Upper lobe of right lung (tissue), 1 donor: ENCODE measurements at regions not wholly inside any gene's neighbourhood (a gene's known extent, or its start where the extent isn't known, plus 50 kb on each side); places are given as distances from the start of the nearest gene placed in this dataset.

Experiments used
- ATAC-seq: fragments of 200-7000 bp; cut with Tn5 transposase; one replicate; pipeline ENCODE4 v1.9.1; 2020; ENCODE audit warnings: mild to moderate bottlenecking, moderate library complexity
- DNase-seq: peaks from one replicate; pipeline ENCODE4 v3.0.0-alpha.2; 2020
- H3K27ac ChIP-seq: fragments of 200-600 bp; one replicate; pipeline ENCODE4 v1.8.0; 2022
- H3K27me3 ChIP-seq: fragments of 200-600 bp; one replicate; pipeline ENCODE4 v1.8.0; 2022; ENCODE audit warnings: mild to moderate bottlenecking
- H3K36me3 ChIP-seq: fragments of 200-600 bp; one replicate; pipeline ENCODE4 v1.8.0; 2022
- H3K4me1 ChIP-seq: fragments of 200-600 bp; one replicate; pipeline ENCODE4 v1.8.0; 2022
- H3K4me3 ChIP-seq: fragments of 200-600 bp; one replicate; pipeline ENCODE4 v1.8.0; 2022; ENCODE audit warnings: mild to moderate bottlenecking
- H3K9me3 ChIP-seq: fragments of 200-600 bp; one replicate; pipeline ENCODE4 v1.8.0; 2022
- intact Hi-C: fragments of 100-400 bp; cut with DNase I; formaldehyde crosslinking; loops from one replicate; pipeline ENCODE4 v1.11.0; 2022
- TF ChIP-seq, protein P1 (sequence below): fragments of 200-600 bp; IDR thresholded peaks from one replicate; pipeline ENCODE4 v1.8.0; 2022; ENCODE audit warnings: antibody characterized with exemption
- donor health status: DM: no; HTN: yes; CAD: no; lungs with severe emphysema.

DNA sequence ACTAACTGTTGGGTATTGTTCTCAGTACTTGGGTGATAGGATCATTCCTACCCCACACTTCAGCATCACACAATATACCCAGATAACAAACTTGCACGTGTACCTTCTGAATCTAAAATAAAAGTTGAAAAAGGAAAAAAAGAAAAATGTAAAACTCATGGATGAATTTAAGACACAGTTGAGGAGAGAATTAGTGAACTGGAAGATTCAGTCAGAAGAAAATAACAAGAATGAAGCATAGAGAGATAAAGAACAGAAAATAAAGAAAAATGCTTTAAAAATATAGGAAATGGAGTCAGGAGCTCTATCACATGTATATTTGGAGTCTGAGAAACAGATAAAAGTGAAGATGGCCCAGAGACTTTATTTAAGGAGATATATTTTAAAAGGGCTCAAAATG lies 90.4 kb upstream of the SALL3 start:
- no peak overlapping the region for H3K27ac ChIP-seq
- DNase-seq: no peak
- ATAC-seq: no peak
- no peaks in the 10 kb centered on the region for H3K36me3 ChIP-seq
- H3K4me3 ChIP-seq: no peak overlapping the region
- no peaks in the 10 kb centered on the region for H3K9me3 ChIP-seq
- no peaks in the 10 kb centered on the region for H3K27me3 ChIP-seq
- intact Hi-C loops: no loop called here
- TF ChIP-seq, protein P1, sequence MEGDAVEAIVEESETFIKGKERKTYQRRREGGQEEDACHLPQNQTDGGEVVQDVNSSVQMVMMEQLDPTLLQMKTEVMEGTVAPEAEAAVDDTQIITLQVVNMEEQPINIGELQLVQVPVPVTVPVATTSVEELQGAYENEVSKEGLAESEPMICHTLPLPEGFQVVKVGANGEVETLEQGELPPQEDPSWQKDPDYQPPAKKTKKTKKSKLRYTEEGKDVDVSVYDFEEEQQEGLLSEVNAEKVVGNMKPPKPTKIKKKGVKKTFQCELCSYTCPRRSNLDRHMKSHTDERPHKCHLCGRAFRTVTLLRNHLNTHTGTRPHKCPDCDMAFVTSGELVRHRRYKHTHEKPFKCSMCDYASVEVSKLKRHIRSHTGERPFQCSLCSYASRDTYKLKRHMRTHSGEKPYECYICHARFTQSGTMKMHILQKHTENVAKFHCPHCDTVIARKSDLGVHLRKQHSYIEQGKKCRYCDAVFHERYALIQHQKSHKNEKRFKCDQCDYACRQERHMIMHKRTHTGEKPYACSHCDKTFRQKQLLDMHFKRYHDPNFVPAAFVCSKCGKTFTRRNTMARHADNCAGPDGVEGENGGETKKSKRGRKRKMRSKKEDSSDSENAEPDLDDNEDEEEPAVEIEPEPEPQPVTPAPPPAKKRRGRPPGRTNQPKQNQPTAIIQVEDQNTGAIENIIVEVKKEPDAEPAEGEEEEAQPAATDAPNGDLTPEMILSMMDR: no peak
- no peaks in the 10 kb centered on the region for H3K4me1 ChIP-seq

DNA sequence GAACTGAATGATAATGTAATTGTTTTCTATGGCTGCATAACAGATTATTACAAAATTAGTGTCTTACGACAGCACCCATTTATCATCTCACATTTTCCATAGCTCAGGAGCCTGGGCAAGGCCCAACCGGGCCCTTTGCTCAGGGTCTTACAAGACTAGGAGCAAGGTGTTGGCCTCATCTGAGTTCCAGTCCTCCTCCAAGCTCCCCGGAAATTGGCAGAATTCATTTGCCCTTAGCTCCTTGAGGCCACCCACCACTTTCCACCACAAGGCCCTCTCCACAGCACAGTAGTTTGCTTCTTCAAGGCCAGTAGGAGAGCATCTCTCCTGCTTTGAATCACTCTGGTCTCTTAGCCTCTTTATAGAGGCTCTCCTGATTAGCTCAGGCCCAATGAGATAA lies 89.2 kb upstream of the SALL3 start:
- ATAC-seq (no peak), DNase-seq (no peak)
- intact Hi-C loops: no loop called here
- TF ChIP-seq, protein P1: no peak
- H3K36me3 ChIP-seq: no peaks in the 10 kb centered on the region
- no peaks in the 10 kb centered on the region for H3K27me3 ChIP-seq
- no peaks in the 10 kb centered on the region for H3K9me3 ChIP-seq
- no peaks in the 10 kb centered on the region for H3K4me1 ChIP-seq
- H3K27ac ChIP-seq: no peak overlapping the region
- no peak overlapping the region for H3K4me3 ChIP-seq

DNA sequence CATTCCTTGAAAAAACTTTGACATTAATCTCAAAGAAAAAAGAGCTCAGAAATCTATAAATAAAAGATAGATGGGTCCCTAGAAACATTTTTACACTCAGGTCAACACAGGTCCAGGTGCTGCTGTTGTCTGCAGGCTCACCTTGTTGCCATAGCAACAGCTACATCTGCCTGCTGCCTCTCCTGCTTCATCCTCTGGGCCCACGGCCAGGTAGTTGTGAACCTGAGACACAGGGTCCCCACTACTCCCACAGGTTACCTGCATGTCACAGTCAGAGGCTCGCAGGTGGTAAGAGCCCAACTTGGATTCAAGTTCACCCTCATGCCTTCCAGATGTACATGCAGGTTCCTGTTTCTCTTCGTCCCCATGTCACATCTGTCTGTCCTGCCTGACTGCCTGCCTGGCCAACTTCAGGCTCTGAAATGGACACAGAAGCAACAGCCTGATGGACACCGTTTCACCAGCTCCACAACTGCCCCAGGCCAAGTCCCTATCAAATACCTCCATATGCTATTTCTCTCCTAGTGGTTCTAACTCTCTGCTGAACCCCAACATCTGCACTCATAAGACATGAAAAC lies 88.3 kb upstream of the SALL3 start:
- no peaks in the 10 kb centered on the region for H3K4me1 ChIP-seq
- no peak overlapping the region for H3K4me3 ChIP-seq
- TF ChIP-seq, protein P1: no peak
- no peaks in the 10 kb centered on the region for H3K27me3 ChIP-seq
- ATAC-seq: no peak
- intact Hi-C loops: no loop called here
- no peak for DNase-seq
- no peaks in the 10 kb centered on the region for H3K36me3 ChIP-seq
- H3K27ac ChIP-seq: no peak overlapping the region
- H3K9me3 ChIP-seq: no peaks in the 10 kb centered on the region

DNA sequence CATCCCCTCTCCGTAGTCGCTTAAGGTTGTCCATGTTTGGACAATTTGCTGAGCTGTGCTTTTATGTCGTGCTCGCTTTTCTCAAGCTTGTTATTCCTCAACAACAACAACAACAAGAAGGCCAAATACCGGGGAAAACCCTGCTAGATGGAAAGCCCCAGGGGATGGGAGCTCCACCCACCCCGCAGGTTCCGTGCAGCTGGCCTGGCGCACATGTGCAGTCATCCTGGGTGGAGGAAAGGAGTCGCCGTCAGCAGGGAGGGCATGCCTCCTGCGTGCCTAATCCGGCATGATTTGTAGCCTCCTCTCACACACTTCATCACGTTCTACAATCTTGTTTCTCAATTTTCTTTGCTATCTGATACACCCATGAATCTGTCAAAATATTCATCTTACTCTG lies 87.4 kb upstream of the SALL3 start:
- Histone ChIP-seq H3K27me3 (no peaks in the 10 kb centered on the region), H3K36me3 (no peaks in the 10 kb centered on the region), H3K27ac (no peak overlapping the region), H3K4me1 (no peaks in the 10 kb centered on the region), H3K9me3 (no peaks in the 10 kb centered on the region), H3K4me3 (no peak overlapping the region)
- DNase-seq: no peak
- TF ChIP-seq, protein P1: no peak
- no peak for ATAC-seq
- intact Hi-C loops: no loop called here

DNA sequence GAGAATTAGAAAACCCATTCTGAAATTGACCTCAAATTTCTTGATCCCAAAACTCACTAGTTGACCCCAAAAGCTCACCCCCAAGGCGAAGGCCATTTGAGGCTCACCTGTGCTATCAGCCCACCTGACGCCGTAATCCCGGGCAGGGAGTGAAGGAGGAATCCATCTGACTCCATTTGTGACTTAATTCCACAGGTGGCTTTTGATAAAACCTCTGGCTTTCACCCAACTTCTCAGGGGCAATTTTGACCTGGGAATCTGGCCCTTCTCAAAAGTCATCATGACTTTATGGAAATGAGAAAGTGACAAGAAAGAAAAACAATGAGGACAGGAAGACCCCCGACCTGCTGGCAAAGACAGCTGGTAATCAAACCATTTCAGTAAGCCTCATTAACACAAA lies 86.9 kb upstream of the SALL3 start:
- intact Hi-C loops: no loop called here
- no peaks in the 10 kb centered on the region for H3K9me3 ChIP-seq
- TF ChIP-seq, protein P1: no peak
- no peaks in the 10 kb centered on the region for H3K4me1 ChIP-seq
- no peaks in the 10 kb centered on the region for H3K36me3 ChIP-seq
- H3K27ac ChIP-seq: no peak overlapping the region
- H3K27me3 ChIP-seq: no peaks in the 10 kb centered on the region
- no peak for DNase-seq
- ATAC-seq: no peak
- no peak overlapping the region for H3K4me3 ChIP-seq
